Nucleus accumbens (tissue), 56 donors: ENCODE measurements at regions not wholly inside any gene's neighbourhood (a gene's known extent, or its start where the extent isn't known, plus 50 kb on each side); places are given as distances from the start of the nearest gene placed in this dataset.
A peak's percentile ranks its signal among the peaks of the same experiment; 100 is the strongest.

Source experiments
- DNase-seq, 56 donors: peaks; one replicate each; lab custom pipeline; 2025; lab: John Stamatoyannopoulos, UW

- peak in 1 of 56 donors; percentile 12 for DNase-seq
These were observed 51.7 kb downstream of the SCN11A start for GRCh38 chr3:39000008-39000450.

DNA sequence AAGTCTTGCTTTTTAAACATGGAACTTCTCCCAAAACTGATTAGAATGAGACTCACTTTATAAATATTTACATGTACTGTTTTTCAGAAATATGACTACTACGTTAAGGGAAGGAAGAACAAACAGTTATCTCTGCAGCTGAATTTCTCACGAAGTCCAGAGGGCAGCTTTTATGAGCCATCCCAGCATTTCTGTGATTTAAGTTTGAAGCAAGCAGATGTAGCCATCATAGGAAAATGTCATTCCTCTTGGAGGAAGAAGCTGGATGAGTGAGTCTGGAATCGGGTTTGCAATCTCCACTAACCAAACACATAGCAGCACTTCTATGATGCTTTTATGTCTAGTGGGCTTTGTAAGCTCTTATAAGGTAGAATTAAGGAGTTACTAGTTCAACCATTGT is 53.7 kb downstream of the SCN11A start:
- no peak for DNase-seq

- DNase-seq, result no peak
These were observed 55.6 kb downstream of the SCN11A start for GRCh38 chr3:38996193-38996592.

DNA sequence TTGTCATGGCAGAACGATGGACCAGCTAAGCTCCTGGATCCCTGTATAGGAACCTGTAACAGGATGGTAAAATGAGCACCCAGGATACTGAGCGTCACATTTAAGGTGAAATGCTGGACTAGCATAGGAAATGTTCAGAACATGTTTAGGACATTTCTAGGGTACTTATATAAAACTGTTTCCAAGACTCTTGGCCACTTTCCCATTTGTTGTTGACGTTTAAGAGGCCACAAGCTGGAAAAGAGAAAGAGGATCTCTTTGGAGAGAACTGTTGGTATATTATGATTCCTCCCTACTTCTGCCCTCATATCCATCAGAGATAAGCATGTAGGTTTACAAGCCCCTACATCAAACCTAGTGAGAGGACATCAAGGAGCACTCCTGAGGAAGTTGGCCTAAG is 57.5 kb downstream of the SCN11A start:
- DNase-seq, result no peak

GRCh38 chr3:38992117-38992760 is 59.5 kb downstream of the SCN11A start:
- DNase-seq, result no peak

- DNase-seq, result no peak
These were observed 61.1 kb downstream of the SCN11A start for GRCh38 chr3:38990621-38991020.

- DNase-seq, result no peak
These were observed 61.7 kb downstream of the SCN11A start for GRCh38 chr3:38989917-38990510.

- DNase-seq, result no peak
These were observed 62.8 kb downstream of the SCN11A start for GRCh38 chr3:38988955-38989354.

- DNase-seq, result no peak
These were observed 64.3 kb downstream of the SCN11A start for GRCh38 chr3:38987456-38987855.

DNA sequence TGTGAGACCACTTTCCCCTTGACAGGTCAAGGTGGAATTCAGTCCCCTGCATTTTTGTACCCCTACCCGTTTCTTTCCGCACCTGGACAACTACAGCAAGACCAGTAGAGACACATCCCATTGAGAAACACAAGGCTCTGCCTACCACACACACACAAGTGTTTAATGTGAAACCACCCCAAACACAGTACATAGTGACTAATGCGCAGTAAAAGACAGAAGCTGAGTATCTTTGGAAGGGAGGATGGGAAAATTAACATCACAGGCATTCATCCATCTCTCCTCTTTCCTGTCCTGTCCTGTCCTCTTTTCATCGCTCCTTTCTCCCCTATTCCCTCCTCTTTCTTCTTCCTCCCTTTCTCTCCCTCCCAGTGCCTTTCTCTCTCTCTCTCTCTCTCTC is 64.8 kb downstream of the SCN11A start:
- no peak for DNase-seq

GRCh38 chr3:38985981-38986380 is 65.8 kb downstream of the SCN11A start:
- DNase-seq, result no peak

- no peak for DNase-seq
These were observed 66.2 kb downstream of the SCN11A start for GRCh38 chr3:38985581-38985980.

DNA sequence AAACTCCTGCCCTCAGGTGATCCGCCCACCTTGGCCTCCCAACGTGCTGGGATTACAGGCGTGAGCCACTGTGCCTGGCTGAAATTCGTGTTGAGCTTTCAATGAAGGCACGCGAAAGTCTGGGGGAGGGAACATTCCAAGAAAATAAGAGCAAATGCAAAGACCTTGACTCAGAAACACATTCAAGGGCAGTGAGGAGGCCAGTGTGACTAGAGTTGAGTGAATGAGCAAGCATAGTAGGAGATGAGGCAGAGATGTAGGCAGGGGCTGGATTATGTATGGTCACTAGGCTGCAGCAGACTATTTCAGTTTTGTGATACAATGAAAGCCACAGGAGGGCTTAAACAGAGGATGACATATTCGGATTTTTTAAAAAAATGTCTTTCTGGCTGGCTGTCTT is 67.0 kb downstream of the SCN11A start:
- DNase-seq, result no peak

DNA sequence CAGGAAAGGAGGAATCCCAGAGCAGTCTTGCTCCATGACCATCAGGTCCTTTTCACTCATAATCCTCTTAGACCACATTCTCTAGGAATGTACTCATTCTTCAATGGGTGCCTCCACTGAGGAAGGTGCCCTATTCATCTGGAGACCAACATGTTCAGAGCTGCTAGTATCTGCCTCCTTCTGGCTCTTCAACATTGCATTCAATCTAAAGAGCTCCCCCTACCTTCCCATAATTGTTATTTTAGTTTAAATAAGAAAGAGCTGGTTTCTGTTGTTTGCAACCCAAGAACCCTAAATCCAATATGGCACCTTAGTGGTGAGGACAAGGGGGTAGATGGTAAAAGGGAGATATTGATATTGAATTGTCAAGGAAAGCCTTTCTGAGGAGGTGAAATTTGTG is 67.6 kb downstream of the SCN11A start:
- no peak for DNase-seq

- no peak for DNase-seq
These were observed 70.8 kb downstream of the SCN11A start for GRCh38 chr3:38980938-38981337.

DNA sequence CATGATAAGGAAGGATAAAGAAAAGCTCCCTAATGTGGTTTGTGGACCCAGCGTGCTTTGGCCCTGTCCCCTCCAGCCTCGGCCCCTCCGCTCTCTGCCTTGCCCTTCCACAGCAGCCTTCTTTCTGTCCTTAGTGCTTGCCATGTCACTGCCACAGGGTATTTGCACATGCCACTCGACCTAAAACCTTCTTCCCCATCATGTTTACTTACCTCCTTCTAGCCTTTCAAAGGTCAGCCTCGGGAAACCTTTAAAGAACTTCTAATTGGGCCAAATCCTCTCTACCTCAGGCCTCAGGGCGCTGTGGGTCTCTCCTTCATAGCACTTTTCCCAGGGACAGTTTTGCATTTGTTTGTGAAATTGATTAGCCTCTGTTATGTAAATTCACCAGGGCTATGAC is 73.0 kb downstream of the SCN11A start:
- no peak for DNase-seq

GRCh38 chr3:38970851-38971638 is 80.7 kb downstream of the SCN11A start:
- no peak for DNase-seq

GRCh38 chr3:38969317-38970235 is 82.2 kb downstream of the SCN11A start:
- DNase-seq, result no peak

DNA sequence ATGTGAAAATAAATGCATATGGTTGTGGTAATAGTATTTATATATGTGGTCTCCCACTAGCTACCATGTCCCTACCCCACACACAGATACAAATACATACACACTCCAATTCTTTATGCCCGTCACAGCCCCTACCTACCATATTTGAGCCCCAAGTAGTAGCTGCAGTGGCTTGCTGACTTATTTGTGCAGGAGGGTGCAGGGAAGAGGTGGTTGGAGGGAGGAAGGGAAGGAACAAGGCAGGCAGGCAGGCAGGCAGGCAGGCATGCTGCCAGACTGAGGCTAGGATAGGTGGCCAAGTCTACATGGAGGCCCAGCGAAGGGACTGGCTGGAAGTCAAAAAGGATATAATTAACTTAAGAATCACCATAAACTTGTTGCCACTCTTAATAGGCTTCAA is 82.9 kb downstream of the SCN11A start:
- peak in 1 of 56 donors; percentile 2 for DNase-seq

GRCh38 chr3:38968403-38968802 is 83.3 kb downstream of the SCN11A start:
- no peak for DNase-seq

- no peak for DNase-seq
These were observed 84.1 kb downstream of the SCN11A start for GRCh38 chr3:38967693-38967989.
